Fibroblast of skin of left quadriceps (primary cell): ENCODE measurements at regions not wholly inside any gene's neighbourhood (a gene's known extent, or its start where the extent isn't known, plus 50 kb on each side); places are given as distances from the start of the nearest gene placed in this dataset.

Experiments
- DNase-seq, 2 experiments: peaks; one replicate each; pipeline ENCODE4 v3.0.0-alpha.2; 2013; ENCODE audit warnings: low read depth in 2 of 2

DNA sequence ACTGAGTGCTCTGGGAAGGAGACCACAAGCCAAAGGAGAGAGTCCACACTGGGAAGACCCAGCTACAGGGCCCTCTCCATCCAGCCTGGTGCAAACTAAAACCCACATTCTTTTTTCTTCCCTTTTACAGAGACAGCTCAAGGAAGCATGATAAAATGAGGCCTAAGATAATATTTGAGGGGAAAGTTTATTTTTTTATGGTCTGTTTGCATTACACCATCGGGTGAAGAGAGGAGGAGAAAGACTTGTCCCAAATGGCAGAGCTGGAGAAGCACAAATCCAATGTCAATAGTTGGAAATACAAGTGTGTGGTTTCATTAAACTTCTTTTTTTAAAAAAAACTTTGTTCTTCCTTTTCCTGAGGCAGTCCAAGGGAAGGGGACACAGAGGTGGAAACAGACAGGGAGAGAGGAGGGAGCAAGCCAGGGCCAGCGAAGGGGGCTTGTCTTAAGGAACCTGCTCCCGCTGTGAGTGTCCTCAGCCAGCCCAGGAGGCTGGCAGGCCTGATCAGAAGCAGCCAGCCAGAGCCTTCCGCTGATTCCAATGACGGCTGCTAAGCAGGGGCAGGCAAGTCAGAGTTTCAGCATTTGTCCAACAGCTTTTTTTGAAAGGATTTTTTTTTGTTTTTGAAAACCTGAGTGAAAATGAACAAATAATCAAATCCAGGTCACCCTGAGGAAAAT lies 203.8 kb upstream of the SIX2 start:
- no peak for DNase-seq

- DNase-seq, result no peak
Measured at GRCh38 chr2:45211636-45212035, 202.4 kb upstream of the SIX2 start.

DNA sequence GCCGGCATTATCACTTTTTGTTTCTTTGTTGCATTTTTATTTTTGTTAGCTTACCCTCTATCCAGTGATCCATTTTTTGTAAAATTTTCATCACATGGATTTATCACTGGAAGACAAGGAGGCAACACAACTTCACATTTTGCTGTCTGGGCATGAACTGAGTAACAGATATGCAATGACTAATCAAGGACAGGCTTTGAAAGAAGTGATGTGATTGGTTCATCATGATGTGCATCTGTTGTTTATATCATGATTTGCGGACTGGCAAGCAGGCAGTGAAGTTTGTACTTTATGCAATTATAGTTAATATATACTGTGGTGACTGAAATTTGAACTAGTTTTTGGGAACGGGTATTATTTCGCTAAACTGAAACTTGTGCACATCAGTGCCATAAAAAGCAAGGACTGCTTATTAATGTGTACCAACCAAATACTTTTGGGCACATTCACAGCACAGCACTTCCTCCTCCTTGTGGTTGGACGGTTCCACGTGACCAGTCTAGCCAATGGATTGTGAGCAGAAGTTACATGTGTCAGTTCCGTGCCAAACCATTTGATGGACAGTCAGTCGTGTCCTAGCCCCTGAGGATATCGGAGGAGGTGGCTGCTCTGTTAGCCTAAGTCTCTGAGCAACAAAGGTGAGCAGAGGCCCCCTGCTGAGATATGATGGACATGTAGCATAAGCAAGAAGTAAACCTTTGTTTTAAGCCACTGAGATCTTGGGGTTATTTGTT lies 201.4 kb upstream of the SIX2 start:
- DNase-seq, result no peak

DNA sequence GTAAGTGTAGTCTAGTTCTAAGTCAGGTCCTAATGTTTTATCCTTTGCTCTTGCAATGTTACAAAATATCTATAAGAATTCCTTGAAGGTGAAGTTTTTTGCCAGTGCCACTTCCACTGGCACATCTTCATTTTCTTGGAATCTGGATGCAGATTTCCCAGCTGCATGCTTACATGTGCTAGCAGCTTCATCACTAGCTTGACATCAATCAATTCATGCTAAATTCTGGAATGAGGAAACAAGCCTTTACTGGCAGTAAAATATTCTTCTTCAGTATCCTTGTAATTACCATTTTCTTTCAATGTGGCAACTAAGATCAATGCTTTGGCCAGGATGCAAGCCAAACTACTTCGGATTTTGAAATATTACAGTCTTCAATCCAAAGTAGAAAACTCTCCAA lies 200.6 kb upstream of the SIX2 start:
- DNase-seq, result no peak

- no peak for DNase-seq
Measured at GRCh38 chr2:45209302-45209701, 200.1 kb upstream of the SIX2 start.

- DNase-seq, result no peak
Measured at GRCh38 chr2:45207101-45207500, 197.8 kb upstream of the SIX2 start.

DNA sequence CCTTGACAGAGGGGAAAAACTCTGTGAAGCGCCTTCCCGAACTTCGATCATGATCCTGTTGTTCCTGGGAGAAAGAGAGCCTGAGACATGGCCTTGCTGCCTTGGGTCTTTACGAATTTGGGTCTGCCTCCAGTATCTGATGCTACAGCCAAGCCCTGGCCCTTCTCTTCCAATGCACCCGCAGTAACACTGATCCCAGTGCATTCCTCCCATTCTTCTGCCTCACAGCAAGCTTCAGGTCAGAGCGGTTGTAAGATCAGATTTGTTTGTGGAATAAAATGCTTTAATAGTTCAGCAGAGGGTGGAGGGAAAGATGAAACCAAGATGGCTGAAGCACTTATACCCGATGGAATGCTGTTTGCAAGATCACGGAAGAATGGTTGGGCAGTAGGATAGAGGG lies 196.7 kb upstream of the SIX2 start:
- no peak for DNase-seq

DNA sequence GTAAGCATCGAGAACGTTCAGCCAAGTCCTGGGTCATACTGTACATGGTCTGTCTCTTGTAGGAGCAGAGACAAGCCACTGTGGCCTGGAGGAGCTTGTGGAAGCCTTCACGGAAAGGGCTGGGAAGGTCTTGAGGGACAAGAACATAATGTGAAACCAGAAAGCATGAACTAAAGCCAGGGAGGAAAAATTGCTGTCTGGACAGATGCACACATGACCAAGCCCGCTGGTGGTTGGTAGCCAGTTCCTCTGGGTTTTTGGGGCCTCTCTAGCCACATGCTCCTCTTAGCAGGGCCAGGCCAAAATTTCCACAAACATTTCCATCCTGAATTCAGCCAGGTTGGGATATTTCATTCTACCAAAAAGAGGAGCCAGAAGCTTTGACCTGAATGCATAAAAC lies 196.2 kb upstream of the SIX2 start:
- no peak for DNase-seq

GRCh38 chr2:45203400-45203799 lies 194.1 kb upstream of the SIX2 start:
- DNase-seq, result no peak

DNA sequence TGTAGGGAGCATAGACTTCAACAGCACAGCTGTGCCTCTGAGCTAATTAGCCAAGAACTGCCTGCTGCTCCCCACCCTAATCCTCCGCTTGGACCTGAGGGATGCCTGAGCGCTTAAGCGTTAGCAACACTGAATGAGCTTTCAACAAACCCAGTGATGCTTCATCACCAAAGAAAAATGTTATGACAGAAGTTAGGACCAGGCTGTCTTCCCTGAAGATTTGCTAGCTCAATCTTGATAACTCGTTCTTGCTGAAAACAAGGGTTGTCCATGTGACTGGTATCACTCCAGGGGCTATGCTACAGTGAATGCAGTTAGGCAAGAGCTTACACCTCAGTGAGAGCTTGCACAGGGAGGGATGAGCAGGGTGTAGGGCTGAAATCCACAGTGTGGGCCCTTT lies 190.7 kb upstream of the SIX2 start:
- no peak for DNase-seq

DNA sequence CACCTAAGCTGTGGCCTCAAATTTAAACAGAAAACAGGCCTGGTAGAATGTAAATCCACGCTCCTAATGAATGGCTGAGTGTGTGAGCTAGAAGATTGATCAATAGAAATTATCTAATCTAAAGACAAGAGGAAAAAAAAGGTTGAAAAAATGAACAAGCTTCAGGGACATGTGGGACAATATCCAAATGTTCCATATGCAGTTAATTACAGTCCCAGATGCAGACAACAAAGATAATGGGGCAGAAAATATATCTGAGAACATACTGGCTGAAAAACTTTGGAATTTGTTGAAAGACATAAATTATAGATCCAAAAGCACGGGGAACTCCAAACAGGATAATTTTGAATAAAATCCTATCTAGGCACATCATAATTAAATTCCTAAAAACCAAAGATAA lies 186.7 kb upstream of the SIX2 start:
- DNase-seq, result no peak

- DNase-seq, result no peak
Measured at GRCh38 chr2:45194596-45194995, 185.3 kb upstream of the SIX2 start.

DNA sequence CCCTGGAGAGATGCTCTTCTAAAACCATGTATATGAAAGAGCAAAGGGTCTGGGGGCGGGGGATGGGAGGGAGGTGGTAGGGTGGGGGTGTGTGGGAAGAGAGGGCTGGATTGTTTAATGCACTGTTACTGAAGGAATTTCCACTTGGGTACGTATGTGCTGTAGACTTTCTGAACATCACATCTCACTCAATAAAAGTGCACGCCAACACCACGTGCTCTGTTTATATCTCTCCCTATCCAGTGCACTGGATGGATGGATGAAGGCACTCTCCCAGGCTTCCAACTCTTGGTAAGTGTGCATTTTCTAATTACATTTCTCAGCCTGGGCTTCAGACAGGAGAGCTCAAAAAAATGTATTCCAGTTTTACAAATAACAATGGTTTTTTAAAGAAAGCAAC lies 184.3 kb upstream of the SIX2 start:
- DNase-seq, result no peak

GRCh38 chr2:45192991-45193390 lies 183.7 kb upstream of the SIX2 start:
- DNase-seq, result no peak

- DNase-seq, result no peak
Measured at GRCh38 chr2:45192481-45192880, 183.2 kb upstream of the SIX2 start.

GRCh38 chr2:45191976-45192375 lies 182.7 kb upstream of the SIX2 start:
- DNase-seq, result no peak

GRCh38 chr2:45191146-45191863 lies 182.1 kb upstream of the SIX2 start:
- DNase-seq, result no peak

DNA sequence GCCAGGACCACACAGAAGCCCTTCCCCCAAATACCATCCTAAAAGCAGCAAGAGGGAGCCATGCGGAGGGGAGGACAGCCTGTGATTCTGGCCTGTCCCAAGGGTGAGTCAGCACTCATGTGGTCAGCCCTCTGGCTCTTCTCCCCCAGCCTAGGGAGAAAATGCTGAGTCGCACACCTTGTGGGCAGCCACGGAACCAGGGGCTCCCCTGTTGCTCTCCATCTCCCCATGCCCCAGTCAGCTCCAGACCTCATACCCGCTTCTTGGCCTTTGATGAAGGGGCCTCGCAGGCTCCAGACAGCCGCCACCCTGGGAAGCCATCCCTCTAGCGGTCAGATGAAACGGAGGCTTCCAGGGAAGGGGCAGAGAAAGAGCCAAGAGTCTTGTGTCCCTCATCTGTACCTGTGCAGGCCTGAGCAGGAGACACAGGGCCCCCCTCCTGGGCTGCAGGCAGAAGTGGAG lies 181.3 kb upstream of the SIX2 start:
- no peak for DNase-seq

- no peak for DNase-seq
Measured at GRCh38 chr2:45184606-45185005, 175.4 kb upstream of the SIX2 start.

- no peak for DNase-seq
Measured at GRCh38 chr2:45182667-45183295, 173.5 kb upstream of the SIX2 start.

GRCh38 chr2:45180779-45181178 lies 171.5 kb upstream of the SIX2 start:
- DNase-seq, result no peak

DNA sequence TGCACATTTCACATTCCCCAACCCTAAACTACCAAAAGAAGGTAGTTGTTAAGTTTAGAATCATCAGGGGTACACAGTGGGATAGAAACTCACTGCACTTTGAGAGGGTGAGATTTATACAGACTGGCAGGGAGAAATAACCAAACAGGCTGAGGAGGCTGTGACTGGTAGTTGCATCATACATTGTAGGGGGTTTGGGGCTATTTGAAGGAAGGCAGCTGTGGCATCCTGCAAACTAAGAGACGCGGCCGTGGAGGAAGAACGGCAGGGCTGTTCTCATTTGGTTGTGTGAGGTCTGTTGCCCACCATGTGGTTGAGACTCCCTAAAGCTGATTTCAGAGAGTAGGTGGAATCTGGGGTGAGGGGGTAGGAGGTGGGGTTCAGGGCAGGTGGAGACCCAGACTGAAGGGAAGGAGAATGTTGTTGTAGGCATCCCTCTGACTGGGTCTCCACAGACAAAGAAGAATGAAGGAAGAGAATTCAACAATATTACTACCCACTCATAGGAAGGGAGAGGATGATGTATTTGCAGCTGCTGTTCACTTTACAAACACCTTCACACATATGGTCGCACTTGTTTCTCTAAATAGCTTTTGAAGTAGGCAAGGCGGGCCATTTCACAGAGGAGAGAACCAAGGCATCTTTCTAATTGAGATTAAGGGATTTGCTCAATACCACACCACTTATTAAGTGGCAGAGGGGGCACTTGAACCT lies 170.9 kb upstream of the SIX2 start:
- DNase-seq, result no peak
